NB4 (cell line): ENCODE measurements at regions not wholly inside any gene's neighbourhood (a gene's known extent, or its start where the extent isn't known, plus 50 kb on each side); places are given as distances from the start of the nearest gene placed in this dataset.

Source experiments
- CTCF ChIP-seq: IDR thresholded peaks from one replicate; pipeline ENCODE4 v1.5.1; 2012; ENCODE audit warnings: low read depth, low read length
- POLR2A ChIP-seq: IDR thresholded peaks from 2 replicates; pipeline ENCODE4 v1.6.1; 2011; ENCODE audit warnings: mild to moderate bottlenecking; ENCODE audit not compliant: insufficient read length; ENCODE audit errors: extremely low read depth

- no peak for TF ChIP-seq CTCF
- TF ChIP-seq POLR2A: no peak
Observed at GRCh38 chr5:112552216-112552615, 133.1 kb upstream of the EPB41L4A start.
